ENCODE measurements at regions not wholly inside any gene's neighbourhood (a gene's known extent, or its start where the extent isn't known, plus 50 kb on each side); places are given as distances from the start of the nearest gene placed in this dataset.

GRCh38 chr14:101347893-101348777, 213.2 kb upstream of the DIO3 start:
- no peak overlapping the region for H2BK15ac ChIP-seq (ENCODE audit: low read depth, low read length)
- no peaks in the 10 kb centered on the region for H3K9me1 ChIP-seq (ENCODE audit: insufficient read depth, low read length)
- H3K36me3 ChIP-seq (ENCODE audit: control insufficient read depth, insufficient read depth, low read length) = no peaks in the 10 kb centered on the region
- ChIA-PET CTCF (no interaction called here), POLR2A (ENCODE audit: unreplicated experiment) (no interaction called here)
- no peak overlapping the region for H3K23ac ChIP-seq (ENCODE audit: low read depth, low read length)
- no peak overlapping the region for H2BK5ac ChIP-seq (ENCODE audit: low read depth, low read length, poor library complexity, severe bottlenecking)
- H3K56ac ChIP-seq (ENCODE audit: extremely low read depth, insufficient read depth, low read length) = no peak overlapping the region
- H2AK9ac ChIP-seq (replicated peaks; ENCODE audit: low read depth, low read length, poor library complexity) = no peak overlapping the region
- H4K20me1 ChIP-seq (ENCODE audit: insufficient read depth, low read length) = no peaks in the 10 kb centered on the region
- no peak overlapping the region for H3K4me3 ChIP-seq (ENCODE audit: insufficient read depth, low read depth, low read length)
- no peak overlapping the region for H3K4me2 ChIP-seq (ENCODE audit: low read depth, low read length)
- no peak overlapping the region for H3K18ac ChIP-seq (ENCODE audit: low read depth, low read length)
- dilution Hi-C loops (cut with HindIII; ENCODE audit: low sequenced_read_pairs, unreplicated experiment) = no loop called here
- no peak overlapping the region for H3K4ac ChIP-seq (ENCODE audit: low read depth, low read length)
- H3K79me1 ChIP-seq (ENCODE audit: low read depth in 1 of 2, low read length in 2 of 2) = no peaks in the 10 kb centered on the region
- BruUV-seq (replicated peaks) = no TSS peak
- H2AK5ac ChIP-seq (ENCODE audit: low read depth, low read length) = no peak overlapping the region
- H3K27me3 ChIP-seq (ENCODE audit: control insufficient read depth, insufficient read depth, low read length) = peaks cover 2% of the 10 kb centered on the region; the same call in 1 of the 2 replicates
- peaks cover 10% of the 10 kb centered on the region for H3K9me3 ChIP-seq (ENCODE audit: control insufficient read depth, insufficient read depth, low read length)
- H4K91ac ChIP-seq (ENCODE audit: insufficient read depth, low read depth, low read length) = no peak overlapping the region
- H3K14ac ChIP-seq (replicated peaks; ENCODE audit: low read depth, low read length) = no peak overlapping the region
- DNase-seq (no peak), ATAC-seq (ENCODE audit: low read depth) (no peak)
- no peak overlapping the region for H2BK20ac ChIP-seq (ENCODE audit: low read depth, low read length)
- no peak overlapping the region for H3K27ac ChIP-seq (ENCODE audit: insufficient read depth, low read length)
- WGBS, 2 experiments (ENCODE audit: extremely low coverage in 2 of 2, insufficient read length in 1 of 2) = 41% methylated on average over 2 of the region's 8 CpGs; no CpG with 5 or more reads in 1 of the 2 experiments
- no peak overlapping the region for H4K8ac ChIP-seq (ENCODE audit: low read depth in 2 of 2, low read length in 2 of 2)
- H3K4me1 ChIP-seq (ENCODE audit: control insufficient read depth, insufficient read depth, low read length) = no peaks in the 10 kb centered on the region
- TF ChIP-seq SMC3 (IDR thresholded peaks at IDR 0.05; ENCODE audit: low read depth, low read length) (no peak), POLR2A (IDR thresholded peaks at IDR 0.05; ENCODE audit: low read depth, low read length) (no peak), CEBPB (IDR thresholded peaks at IDR 0.05; ENCODE audit: low read depth, low read length) (no peak), BHLHE40 (IDR thresholded peaks at IDR 0.05; ENCODE audit: low read depth, low read length) (no peak), MAZ (IDR thresholded peaks at IDR 0.05; ENCODE audit: borderline replicate concordance, low read depth, low read length) (no peak), NFE2L2 (IDR thresholded peaks at IDR 0.05; ENCODE audit: low read depth, low read length) (no peak), CHD1 (IDR thresholded peaks at IDR 0.05; ENCODE audit: low read depth, low read length) (no peak), RFX5 (IDR thresholded peaks at IDR 0.05; ENCODE audit: low read depth, low read length) (no peak), CTCF (conservative IDR thresholded peaks at IDR 0.05; ENCODE audit: low read depth, low read length) (no peak), USF2 (IDR thresholded peaks at IDR 0.05; ENCODE audit: low read depth, low read length) (no peak), ELK1 (IDR thresholded peaks at IDR 0.05; ENCODE audit: borderline replicate concordance, low read depth, low read length) (no peak), MXI1 (IDR thresholded peaks at IDR 0.05; ENCODE audit: borderline replicate concordance, low read depth, low read length) (no peak), FOS (IDR thresholded peaks at IDR 0.05; ENCODE audit: low read depth, low read length) (no peak), MAFK (IDR thresholded peaks at IDR 0.05; ENCODE audit: low read depth, low read length) (no peak), RCOR1 (IDR thresholded peaks at IDR 0.05; ENCODE audit: insufficient replicate concordance, low read length) (no peak), RAD21 (IDR thresholded peaks at IDR 0.05; ENCODE audit: low read length) (no peak)
- H2AFZ ChIP-seq (replicated peaks; ENCODE audit: low read length, poor library complexity) = no peak overlapping the region
- H2BK120ac ChIP-seq (ENCODE audit: low read depth, low read length) = no peak overlapping the region
- no peak overlapping the region for H3K9ac ChIP-seq (ENCODE audit: low read depth, low read length)
- in situ Hi-C loops (cut with MboI; ENCODE audit: low sequenced_read_pairs) = no loop called here
- no peak overlapping the region for H4K5ac ChIP-seq (ENCODE audit: low read depth, low read length)
- intact Hi-C loops (cut with micrococcal nuclease) = no loop called here
